NCI-H226 (cell line): ENCODE measurements at regions not wholly inside any gene's neighbourhood (a gene's known extent, or its start where the extent isn't known, plus 50 kb on each side); places are given as distances from the start of the nearest gene placed in this dataset.

ENCODE experiments used
- DNase-seq: peaks from one replicate; pipeline ENCODE4 v3.0.0-alpha.2; 2015

- DNase-seq: peak; percentile 64
Observed at GRCh38 chr7:41576166-41576565, 126.7 kb downstream of the INHBA start.

- peak; percentile 55 for DNase-seq
Observed at GRCh38 chr7:41574377-41574776, 128.5 kb downstream of the INHBA start.

- peak; percentile 62 for DNase-seq
Observed at GRCh38 chr7:41573862-41574261, 129.0 kb downstream of the INHBA start.

- no peak for DNase-seq
Observed at GRCh38 chr7:41573443-41573842, 129.4 kb downstream of the INHBA start.

- peak; percentile 50 for DNase-seq
Observed at GRCh38 chr7:41573015-41573414, 129.9 kb downstream of the INHBA start.

GRCh38 chr7:41571573-41571972 is 131.3 kb downstream of the INHBA start:
- no peak for DNase-seq

- no peak for DNase-seq
Observed at GRCh38 chr7:41570766-41571165, 132.1 kb downstream of the INHBA start.

- no peak for DNase-seq
Observed at GRCh38 chr7:41568135-41568534, 134.8 kb downstream of the INHBA start.

GRCh38 chr7:41567731-41568114 is 135.2 kb downstream of the INHBA start:
- peak; percentile 49 for DNase-seq

- DNase-seq: peak; percentile 72
Observed at GRCh38 chr7:41567031-41567730, 135.7 kb downstream of the INHBA start.

GRCh38 chr7:41566581-41566980 is 136.3 kb downstream of the INHBA start:
- DNase-seq: no peak

- DNase-seq: no peak
Observed at GRCh38 chr7:41565655-41566054, 137.2 kb downstream of the INHBA start.

- no peak for DNase-seq
Observed at GRCh38 chr7:41559426-41559825, 143.5 kb downstream of the INHBA start.

- no peak for DNase-seq
Observed at GRCh38 chr7:41554481-41554880, 148.4 kb downstream of the INHBA start.

GRCh38 chr7:41550046-41550445 is 152.8 kb downstream of the INHBA start:
- peak; percentile 76 for DNase-seq

GRCh38 chr7:41544241-41544640 is 158.6 kb downstream of the INHBA start:
- no peak for DNase-seq

GRCh38 chr7:41540601-41541000 is 162.3 kb downstream of the INHBA start:
- no peak for DNase-seq

- no peak for DNase-seq
Observed at GRCh38 chr7:41538810-41539724, 163.8 kb downstream of the INHBA start.

- DNase-seq: no peak
Observed at GRCh38 chr7:41536873-41537665, 165.8 kb downstream of the INHBA start.

- peak; percentile 42 for DNase-seq
Observed at GRCh38 chr7:41536122-41536872, 166.6 kb downstream of the INHBA start.

GRCh38 chr7:41529831-41530230 is 173.1 kb downstream of the INHBA start:
- DNase-seq: no peak

- no peak for DNase-seq
Observed at GRCh38 chr7:41524876-41525275, 178.0 kb downstream of the INHBA start.

- peak; percentile 56 for DNase-seq
Observed at GRCh38 chr7:41520445-41520844, 182.4 kb downstream of the INHBA start.
